GM21717 (cell line): ENCODE measurements at regions not wholly inside any gene's neighbourhood (a gene's known extent, or its start where the extent isn't known, plus 50 kb on each side); places are given as distances from the start of the nearest gene placed in this dataset.

Source experiments
- ATAC-seq: cut with Tn5 transposase; IDR thresholded peaks from one replicate; pipeline ENCODE4 v1.9.1; 2021; ENCODE audit warnings: mild to moderate bottlenecking, moderate library complexity; ENCODE audit not compliant: unreplicated experiment

GRCh38 chr4:135120195-135120594, 918.6 kb upstream of the PABPC4L start:
- no peak for ATAC-seq

- no peak for ATAC-seq
Measured at GRCh38 chr4:135114079-135114478, 912.5 kb upstream of the PABPC4L start.

- ATAC-seq, result no peak
Measured at GRCh38 chr4:135098061-135098460, 896.5 kb upstream of the PABPC4L start.

- ATAC-seq, result no peak
Measured at GRCh38 chr4:135073389-135073788, 871.8 kb upstream of the PABPC4L start.

GRCh38 chr4:135072553-135072952, 871.0 kb upstream of the PABPC4L start:
- no peak for ATAC-seq

GRCh38 chr4:135065366-135065765, 863.8 kb upstream of the PABPC4L start:
- no peak for ATAC-seq

GRCh38 chr4:135050086-135050717, 848.6 kb upstream of the PABPC4L start:
- ATAC-seq, result no peak

- no peak for ATAC-seq
Measured at GRCh38 chr4:135032670-135033069, 831.1 kb upstream of the PABPC4L start.

- ATAC-seq, result no peak
Measured at GRCh38 chr4:135015771-135016170, 814.2 kb upstream of the PABPC4L start.

- ATAC-seq, result no peak
Measured at GRCh38 chr4:135007400-135007799, 805.8 kb upstream of the PABPC4L start.

GRCh38 chr4:134999169-134999568, 797.6 kb upstream of the PABPC4L start:
- no peak for ATAC-seq

GRCh38 chr4:134961963-134962362, 760.4 kb upstream of the PABPC4L start:
- no peak for ATAC-seq

GRCh38 chr4:134958862-134959261, 757.3 kb upstream of the PABPC4L start:
- ATAC-seq, result no peak

GRCh38 chr4:134955059-134955458, 753.5 kb upstream of the PABPC4L start:
- ATAC-seq, result no peak

GRCh38 chr4:134952775-134953174, 751.2 kb upstream of the PABPC4L start:
- ATAC-seq, result no peak

GRCh38 chr4:134952305-134952704, 750.7 kb upstream of the PABPC4L start:
- no peak for ATAC-seq

GRCh38 chr4:134948110-134948642, 746.6 kb upstream of the PABPC4L start:
- no peak for ATAC-seq

GRCh38 chr4:134944115-134944514, 742.5 kb upstream of the PABPC4L start:
- no peak for ATAC-seq

GRCh38 chr4:134936014-134936413, 734.4 kb upstream of the PABPC4L start:
- no peak for ATAC-seq

- no peak for ATAC-seq
Measured at GRCh38 chr4:134935320-134935719, 733.7 kb upstream of the PABPC4L start.

- no peak for ATAC-seq
Measured at GRCh38 chr4:134934036-134934808, 732.6 kb upstream of the PABPC4L start.

- no peak for ATAC-seq
Measured at GRCh38 chr4:134915355-134915754, 713.8 kb upstream of the PABPC4L start.
